ENCODE measurements at regions not wholly inside any gene's neighbourhood (a gene's known extent, or its start where the extent isn't known, plus 50 kb on each side); places are given as distances from the start of the nearest gene placed in this dataset.

GRCh38 chr5:107134931-107135330 is 535.8 kb downstream of the EFNA5 start:
- no peaks in the 10 kb centered on the region for H3K36me3 ChIP-seq (ENCODE audit: control insufficient read depth, insufficient read depth, low read length)
- no peaks in the 10 kb centered on the region for H3K9me3 ChIP-seq (ENCODE audit: control insufficient read depth, insufficient read depth, low read length)
- H3K4me3 Mint-ChIP-seq, result no peak overlapping the region
- H3K36me3 Mint-ChIP-seq, result peaks cover 2% of the 10 kb centered on the region
- DNase-seq (no peak), ATAC-seq (no peak)
- H3K27ac ChIP-seq (ENCODE audit: low read length), result no peak overlapping the region
- no peaks in the 10 kb centered on the region for H3K4me1 ChIP-seq (ENCODE audit: control insufficient read depth, insufficient read depth, low read length)
- peaks cover 2 to 11% of the 10 kb centered on the region in 2 donors for H3K27me3 Mint-ChIP-seq (ENCODE audit: low read depth in 2 of 2)
- no peaks in the 10 kb centered on the region for H3K4me1 Mint-ChIP-seq
- intact Hi-C loops (cut with micrococcal nuclease), result no loop called here
- H3K27ac Mint-ChIP-seq, result no peak overlapping the region
- no peak overlapping the region for H3K4me3 ChIP-seq (ENCODE audit: low read length)
- peaks cover 0 to under 1% of the 10 kb centered on the region in 2 donors for H3K9me3 Mint-ChIP-seq
- H3K27me3 ChIP-seq (ENCODE audit: control insufficient read depth, insufficient read depth, low read length), result peaks cover 2% of the 10 kb centered on the region
- TF ChIP-seq CTCF (IDR thresholded peaks at IDR 0.05), result no peak
- WGBS (ENCODE audit: insufficient coverage), result 89% methylated on average over 2 of the region's 2 CpGs

- no peak overlapping the region for H3K4me3 Mint-ChIP-seq
- DNase-seq, result no peak
- WGBS (ENCODE audit: insufficient coverage), result no CpG with 5 or more reads among the region's 1 CpG
These were observed 541.7 kb downstream of the EFNA5 start for GRCh38 chr5:107129051-107129450.

GRCh38 chr5:107127878-107128277 is 542.9 kb downstream of the EFNA5 start:
- 100% methylated on average over 1 of the region's 1 CpG for WGBS (ENCODE audit: insufficient coverage)
- no peaks in the 10 kb centered on the region for H3K4me1 ChIP-seq (ENCODE audit: control insufficient read depth, insufficient read depth, low read length)
- intact Hi-C loops (cut with micrococcal nuclease), result no loop called here

More at GRCh38 chr5:107129051-107129450, 541.7 kb downstream of the EFNA5 start:
- Mint-ChIP-seq H3K36me3 (no peaks in the 10 kb centered on the region), H3K4me1 (no peaks in the 10 kb centered on the region), H3K9me3 (no peaks in the 10 kb centered on the region), H3K27me3 (ENCODE audit: low read depth in 2 of 2) (peaks cover 11 to 13% of the 10 kb centered on the region in 2 donors), H3K27ac (no peak overlapping the region)
- intact Hi-C loops (cut with micrococcal nuclease), result no loop called here
- H3K4me3 ChIP-seq (ENCODE audit: low read length), result no peak overlapping the region
- H3K36me3 ChIP-seq (ENCODE audit: control insufficient read depth, insufficient read depth, low read length), result no peaks in the 10 kb centered on the region
- peaks cover 4% of the 10 kb centered on the region for H3K27me3 ChIP-seq (ENCODE audit: control insufficient read depth, insufficient read depth, low read length)
- no peak for ATAC-seq
- TF ChIP-seq CTCF (IDR thresholded peaks at IDR 0.05), result no peak
- H3K27ac ChIP-seq (ENCODE audit: low read length), result no peak overlapping the region
- H3K4me1 ChIP-seq (ENCODE audit: control insufficient read depth, insufficient read depth, low read length), result no peaks in the 10 kb centered on the region
- no peaks in the 10 kb centered on the region for H3K9me3 ChIP-seq (ENCODE audit: control insufficient read depth, insufficient read depth, low read length)

More at GRCh38 chr5:107127878-107128277, 542.9 kb downstream of the EFNA5 start:
- peaks cover 4% of the 10 kb centered on the region for H3K27me3 ChIP-seq (ENCODE audit: control insufficient read depth, insufficient read depth, low read length)
- no peaks in the 10 kb centered on the region for H3K36me3 Mint-ChIP-seq
- ATAC-seq, result no peak
- H3K4me3 ChIP-seq (ENCODE audit: low read length), result no peak overlapping the region
- DNase-seq, result no peak
- H3K4me3 Mint-ChIP-seq, result no peak overlapping the region
- H3K27ac Mint-ChIP-seq, result no peak overlapping the region
- no peak for TF ChIP-seq CTCF (IDR thresholded peaks at IDR 0.05)
- no peaks in the 10 kb centered on the region for H3K36me3 ChIP-seq (ENCODE audit: control insufficient read depth, insufficient read depth, low read length)
- H3K9me3 ChIP-seq (ENCODE audit: control insufficient read depth, insufficient read depth, low read length), result no peaks in the 10 kb centered on the region
- no peaks in the 10 kb centered on the region for H3K4me1 Mint-ChIP-seq
- H3K27me3 Mint-ChIP-seq (ENCODE audit: low read depth in 2 of 2), result peaks cover 10 to 13% of the 10 kb centered on the region in 2 donors
- no peaks in the 10 kb centered on the region for H3K9me3 Mint-ChIP-seq
- no peak overlapping the region for H3K27ac ChIP-seq (ENCODE audit: low read length)

Data from natural killer cell (primary cell).